Stomach smooth muscle (tissue), 2 donors: ENCODE measurements at regions not wholly inside any gene's neighbourhood (a gene's known extent, or its start where the extent isn't known, plus 50 kb on each side); places are given as distances from the start of the nearest gene placed in this dataset.
A peak's percentile ranks its signal among the peaks of the same experiment; 100 is the strongest.
"Not testable (repeated sequence)": the region's sequence is repeated elsewhere in the genome, so short reads cannot be mapped to it uniquely, and the experiment has no call there.

Experiments used
- H3K27ac ChIP-seq: one replicate; pipeline ENCODE4 v1.7.0; 2013; ENCODE audit warnings: mild to moderate bottlenecking, low read length, inconsistent platforms
- H3K27me3 ChIP-seq, 2 donors: one replicate each; pipeline ENCODE4 v1.7.0; 2013; ENCODE audit warnings: low read length in 2 of 2; ENCODE audit not compliant: insufficient read depth in 2 of 2, control insufficient read depth in 1 of 2
- H3K36me3 ChIP-seq, 2 donors: one replicate each; pipeline ENCODE4 v1.7.0; 2013; ENCODE audit warnings: low read length in 2 of 2; ENCODE audit not compliant: control insufficient read depth in 2 of 2, insufficient read depth in 2 of 2
- H3K4me1 ChIP-seq: one replicate; pipeline ENCODE4 v1.7.0; 2013; ENCODE audit warnings: low read length; ENCODE audit not compliant: control insufficient read depth, insufficient read depth
- H3K4me3 ChIP-seq, 2 donors: one replicate each; pipeline ENCODE4 v1.7.0; 2013; ENCODE audit warnings: low read length in 2 of 2
- H3K9ac ChIP-seq, 2 donors: one replicate each; pipeline ENCODE4 v1.7.0; 2013; ENCODE audit warnings: low read length in 2 of 2, mild to moderate bottlenecking in 1 of 2
- H3K9me3 ChIP-seq, 2 donors: one replicate each; pipeline ENCODE4 v1.7.0; 2013; ENCODE audit warnings: low read length in 2 of 2; ENCODE audit not compliant: control insufficient read depth in 2 of 2
- donor health status: healthy.
- donor health status: Pancreatic carcinoma.

DNA sequence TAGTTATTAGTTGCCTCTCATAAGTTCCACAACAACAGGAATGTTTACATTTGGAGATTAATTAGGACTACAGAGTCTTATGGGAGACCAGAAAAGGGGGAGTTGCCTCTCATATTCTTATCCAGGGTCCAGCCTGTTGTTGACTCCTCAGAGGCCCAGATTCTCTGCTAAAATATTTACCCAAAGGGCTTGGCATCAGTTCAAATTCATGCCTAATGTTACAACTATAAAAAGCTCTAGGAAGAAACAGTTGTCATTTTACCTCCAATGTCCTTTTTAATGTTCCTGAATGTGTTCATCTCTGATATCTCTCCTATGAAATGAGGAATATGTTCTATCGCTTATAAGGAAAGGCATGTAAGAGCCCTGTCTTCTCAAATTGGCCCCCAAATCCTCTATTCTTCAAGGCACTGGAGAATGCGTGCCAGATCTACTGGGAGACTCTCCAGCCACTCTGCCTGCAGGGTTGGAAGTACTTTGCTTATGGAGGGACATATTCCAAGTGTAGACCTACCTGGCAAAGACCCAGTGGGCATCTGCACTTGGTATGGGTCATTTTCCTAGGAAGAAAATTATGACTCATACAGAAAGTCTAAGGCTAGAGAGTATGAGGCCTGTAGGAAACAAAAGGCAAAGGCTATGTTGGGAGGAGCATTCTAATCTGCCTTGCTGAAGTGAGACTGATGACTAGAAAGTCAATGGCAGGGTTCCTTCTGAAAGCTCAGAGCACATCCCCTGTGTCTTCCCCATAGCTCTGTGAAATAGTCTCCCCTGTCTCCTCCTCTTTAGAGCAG is 192.6 kb downstream of the ESM1 start:
- H3K27ac ChIP-seq: peak overlapping the region; percentile 11
- no peak overlapping the region for H3K9ac ChIP-seq
- no peaks in the 10 kb centered on the region for H3K36me3 ChIP-seq
- H3K4me3 ChIP-seq: no peak overlapping the region
- no peaks in the 10 kb centered on the region for H3K9me3 ChIP-seq
- H3K4me1 ChIP-seq: peaks cover 9% of the 10 kb centered on the region
- no peaks in the 10 kb centered on the region for H3K27me3 ChIP-seq

DNA sequence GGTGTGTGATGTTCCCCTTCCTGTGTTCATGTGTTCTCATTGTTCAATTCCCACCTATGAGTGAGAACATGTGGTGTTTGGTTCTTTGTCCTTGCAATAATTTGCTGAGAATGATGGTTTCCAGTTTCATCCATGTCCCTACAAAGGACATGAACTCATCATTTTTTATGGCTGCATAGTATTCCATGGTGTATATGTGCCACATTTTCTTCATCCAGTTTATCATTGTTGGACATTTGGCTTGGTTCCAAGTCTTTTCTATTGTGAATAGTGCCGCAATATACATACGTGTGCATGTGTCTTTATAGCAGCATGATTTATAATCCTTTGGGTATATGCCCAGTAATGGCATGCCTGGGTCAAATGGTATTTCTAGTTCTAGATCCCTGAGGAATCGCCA is 197.5 kb downstream of the ESM1 start:
- H3K4me3 ChIP-seq, H3K9me3 ChIP-seq, H3K36me3 ChIP-seq, H3K9ac ChIP-seq, H3K27ac ChIP-seq, H3K27me3 ChIP-seq: not testable (repeated sequence)
- H3K4me1 ChIP-seq: peaks cover 12% of the 10 kb centered on the region

DNA sequence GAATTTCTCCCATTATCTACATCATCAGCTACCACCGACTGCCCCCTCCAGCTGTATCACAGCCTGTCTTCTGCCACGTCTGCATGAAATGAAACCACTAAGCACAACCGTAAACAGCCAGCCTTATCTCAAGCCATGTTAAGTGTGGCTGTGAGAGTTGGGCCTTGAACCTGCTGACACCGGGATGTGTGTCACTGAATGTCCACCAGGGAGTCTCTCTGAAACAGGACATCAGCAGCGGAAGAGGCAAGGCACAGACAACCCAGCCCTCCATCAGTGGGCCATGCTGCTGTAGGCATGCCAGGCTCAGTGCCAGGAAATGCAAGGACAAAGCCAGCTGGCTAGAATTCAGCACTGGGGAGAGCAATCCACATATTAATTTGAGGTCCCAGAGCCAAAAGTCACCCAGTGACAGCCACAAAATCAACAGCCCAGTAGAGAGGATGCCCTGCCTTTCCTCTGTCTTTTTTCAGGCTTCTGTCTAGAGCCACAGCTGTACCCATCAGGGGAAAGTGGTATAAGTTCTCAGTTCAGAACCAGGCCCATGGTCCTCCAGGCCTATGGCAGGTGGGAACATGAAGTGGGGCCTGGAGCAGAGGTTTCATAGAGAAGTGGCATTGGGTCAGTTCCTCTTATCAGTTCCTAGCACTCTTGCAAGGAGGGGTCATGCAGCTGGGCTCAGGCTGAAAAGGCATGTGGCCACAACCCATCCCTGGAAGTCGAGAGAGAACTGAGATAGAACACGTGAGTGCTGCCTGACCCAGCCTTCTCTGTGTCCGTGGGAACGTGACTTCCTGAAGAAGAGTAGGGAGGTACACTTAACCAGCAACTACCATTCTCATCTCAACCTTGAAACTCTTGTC is 199.4 kb downstream of the ESM1 start:
- H3K36me3 ChIP-seq: no peaks in the 10 kb centered on the region
- H3K9ac ChIP-seq: no peak overlapping the region
- no peak overlapping the region for H3K27ac ChIP-seq
- H3K27me3 ChIP-seq: no peaks in the 10 kb centered on the region
- H3K4me3 ChIP-seq: no peak overlapping the region
- H3K4me1 ChIP-seq: peaks cover 11% of the 10 kb centered on the region
- no peaks in the 10 kb centered on the region for H3K9me3 ChIP-seq

DNA sequence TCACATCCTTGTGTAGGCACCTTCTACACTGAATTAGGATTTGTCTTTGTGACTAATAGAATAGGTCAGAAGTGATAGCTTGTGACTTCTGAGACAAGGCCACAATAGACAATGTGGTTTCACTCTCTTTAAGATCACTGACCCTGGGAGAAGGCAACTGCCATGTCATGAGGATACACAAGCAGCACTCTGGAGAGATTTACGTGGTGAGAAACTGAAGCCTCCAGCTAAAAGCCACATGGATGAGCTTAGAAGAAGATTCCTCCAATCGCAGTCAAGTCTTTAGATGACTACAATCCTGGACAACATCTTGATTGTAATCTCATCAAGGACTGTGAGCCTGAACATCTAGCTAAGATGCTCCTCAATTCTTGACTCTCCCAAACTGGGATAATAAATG is 206.6 kb downstream of the ESM1 start:
- no peak overlapping the region for H3K4me3 ChIP-seq
- H3K36me3 ChIP-seq: no peaks in the 10 kb centered on the region
- no peaks in the 10 kb centered on the region for H3K27me3 ChIP-seq
- no peak overlapping the region for H3K9ac ChIP-seq
- no peak overlapping the region for H3K27ac ChIP-seq
- H3K4me1 ChIP-seq: no peaks in the 10 kb centered on the region
- no peaks in the 10 kb centered on the region for H3K9me3 ChIP-seq

DNA sequence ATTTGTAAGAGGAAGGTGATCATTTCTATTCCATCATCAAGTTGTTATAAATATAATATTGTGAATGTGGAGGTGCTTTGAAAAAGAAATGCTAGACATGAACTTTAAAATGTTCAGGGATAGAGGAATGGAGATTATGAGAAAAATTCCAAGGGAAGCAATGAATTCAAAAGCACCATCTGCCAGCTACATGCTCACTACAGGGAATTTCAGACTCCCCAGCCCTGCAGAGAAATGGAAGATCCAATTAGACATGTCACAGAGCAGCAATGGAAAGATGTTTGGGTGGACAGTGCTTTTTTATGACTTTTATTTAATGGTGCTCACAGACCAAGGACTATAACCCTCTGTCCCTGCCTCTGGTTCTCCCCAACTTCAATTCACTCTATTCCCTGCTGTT is 209.7 kb downstream of the ESM1 start:
- Histone ChIP-seq H3K36me3 (no peaks in the 10 kb centered on the region), H3K27me3 (no peaks in the 10 kb centered on the region), H3K9ac (no peak overlapping the region), H3K4me1 (no peaks in the 10 kb centered on the region), H3K9me3 (no peaks in the 10 kb centered on the region), H3K4me3 (no peak overlapping the region), H3K27ac (no peak overlapping the region)

DNA sequence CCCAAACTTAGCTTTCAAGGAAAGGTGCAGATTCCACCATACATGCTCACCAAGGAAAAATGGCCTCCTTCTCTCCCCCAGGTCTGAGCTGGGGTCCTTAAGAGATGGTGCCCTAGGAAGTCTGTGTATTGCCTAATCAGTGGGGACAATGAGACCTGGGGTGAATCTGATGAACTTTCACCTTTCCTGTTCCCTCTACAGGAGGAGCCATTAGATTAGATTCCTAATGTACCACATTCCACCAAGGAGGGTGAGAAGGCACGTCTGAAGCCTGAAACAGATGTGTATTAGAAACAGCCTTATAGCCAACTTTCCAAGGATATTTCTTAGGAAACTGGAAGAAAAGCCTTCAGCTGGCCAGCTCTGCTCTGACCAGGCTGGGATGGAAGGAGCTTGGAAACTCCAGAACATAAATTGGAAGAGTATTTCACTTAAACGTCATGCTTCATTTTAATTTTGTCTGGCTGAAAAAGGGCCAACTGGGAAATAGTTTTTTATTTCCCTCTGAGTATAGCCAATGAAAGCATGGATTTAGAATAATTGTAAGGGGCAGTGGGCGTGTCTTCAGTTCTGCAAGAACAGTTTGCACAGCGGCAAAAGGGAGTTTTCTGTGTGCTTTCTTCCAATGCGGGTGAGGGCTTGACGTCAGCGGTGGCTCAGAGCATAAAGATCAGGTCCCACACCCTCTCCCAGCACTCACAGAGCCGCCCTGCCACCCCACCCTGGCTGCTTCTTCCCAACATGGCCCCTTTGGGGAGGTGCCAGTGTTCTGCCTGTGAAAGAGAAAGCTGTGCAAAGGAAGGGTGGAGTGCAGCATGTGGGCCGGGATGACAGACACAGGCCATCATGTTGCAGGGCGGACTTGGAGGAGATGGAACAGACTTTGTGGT is 210.9 kb downstream of the ESM1 start:
- H3K9me3 ChIP-seq: no peaks in the 10 kb centered on the region
- H3K27me3 ChIP-seq: no peaks in the 10 kb centered on the region
- H3K27ac ChIP-seq: no peak overlapping the region
- no peak overlapping the region for H3K9ac ChIP-seq
- no peaks in the 10 kb centered on the region for H3K4me1 ChIP-seq
- H3K36me3 ChIP-seq: no peaks in the 10 kb centered on the region
- no peak overlapping the region for H3K4me3 ChIP-seq

DNA sequence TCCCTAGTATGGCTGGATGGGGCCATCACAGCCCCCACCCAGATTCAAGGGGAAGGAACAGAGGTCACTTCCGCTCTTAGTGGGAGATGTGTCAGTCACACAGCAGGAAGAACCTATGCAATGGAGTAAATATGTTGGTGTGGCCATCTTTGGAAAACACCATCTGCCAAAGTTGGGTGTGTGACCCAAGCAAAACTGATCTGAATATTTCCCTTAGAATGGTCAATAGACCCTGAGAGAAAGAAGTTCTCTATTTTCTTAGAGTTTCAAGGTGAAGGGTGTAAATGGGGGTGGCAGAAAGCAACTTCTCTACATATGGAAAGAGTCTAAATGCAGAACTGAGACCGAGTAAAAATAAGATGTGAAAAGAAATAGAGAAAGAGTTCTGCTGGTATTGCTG is 212.7 kb downstream of the ESM1 start:
- no peak overlapping the region for H3K4me3 ChIP-seq
- no peak overlapping the region for H3K9ac ChIP-seq
- no peaks in the 10 kb centered on the region for H3K9me3 ChIP-seq
- no peaks in the 10 kb centered on the region for H3K36me3 ChIP-seq
- H3K27me3 ChIP-seq: no peaks in the 10 kb centered on the region
- no peak overlapping the region for H3K27ac ChIP-seq
- no peaks in the 10 kb centered on the region for H3K4me1 ChIP-seq

DNA sequence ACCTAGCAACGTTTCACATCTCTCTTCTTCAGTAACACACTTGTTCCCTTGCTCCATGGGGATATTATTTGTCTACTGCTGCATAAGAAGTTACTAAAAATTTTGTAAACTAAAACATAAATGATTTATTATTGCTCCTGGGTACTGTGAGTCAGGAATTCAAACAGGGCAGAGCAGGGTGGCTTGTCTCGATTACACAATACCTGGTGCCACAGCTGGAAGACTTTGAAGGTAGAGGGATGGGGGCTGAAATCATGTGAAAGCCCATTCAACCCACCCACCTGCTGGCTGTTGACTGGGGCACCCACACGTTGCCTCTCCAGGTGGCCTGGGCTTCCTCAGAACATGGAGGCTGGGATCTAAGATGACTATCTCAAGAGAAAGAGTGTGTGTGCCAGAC is 213.2 kb downstream of the ESM1 start:
- Histone ChIP-seq H3K4me1 (no peaks in the 10 kb centered on the region), H3K36me3 (no peaks in the 10 kb centered on the region), H3K4me3 (no peak overlapping the region)

DNA sequence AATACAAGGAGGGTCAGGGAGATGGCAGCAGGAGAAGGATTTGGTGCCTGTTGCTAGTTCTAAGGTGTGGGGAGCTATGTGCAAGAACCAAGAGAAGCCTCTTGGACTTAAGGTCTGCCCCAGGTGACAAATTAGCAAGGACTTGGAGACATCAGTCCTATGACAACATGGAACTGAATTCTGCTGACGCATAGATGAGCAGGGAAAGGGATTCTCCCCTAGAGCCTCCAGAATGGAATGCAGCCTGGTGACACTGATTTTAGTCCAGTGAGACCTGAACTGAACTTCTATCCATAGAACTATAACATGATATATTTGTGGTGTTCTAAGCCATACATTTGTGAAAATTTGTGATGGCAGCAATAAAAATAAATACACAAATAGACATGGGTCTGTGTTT is 215.6 kb downstream of the ESM1 start:
- no peaks in the 10 kb centered on the region for H3K4me1 ChIP-seq
- no peak overlapping the region for H3K4me3 ChIP-seq
- no peak overlapping the region for H3K27ac ChIP-seq
- no peaks in the 10 kb centered on the region for H3K27me3 ChIP-seq
- H3K9me3 ChIP-seq: no peaks in the 10 kb centered on the region
- no peak overlapping the region for H3K9ac ChIP-seq
- H3K36me3 ChIP-seq: no peaks in the 10 kb centered on the region

More for the DNA sequence above, 213.2 kb downstream of the ESM1 start:
- Histone ChIP-seq H3K9me3 (no peaks in the 10 kb centered on the region), H3K27me3 (no peaks in the 10 kb centered on the region), H3K9ac (no peak overlapping the region), H3K27ac (no peak overlapping the region)

DNA sequence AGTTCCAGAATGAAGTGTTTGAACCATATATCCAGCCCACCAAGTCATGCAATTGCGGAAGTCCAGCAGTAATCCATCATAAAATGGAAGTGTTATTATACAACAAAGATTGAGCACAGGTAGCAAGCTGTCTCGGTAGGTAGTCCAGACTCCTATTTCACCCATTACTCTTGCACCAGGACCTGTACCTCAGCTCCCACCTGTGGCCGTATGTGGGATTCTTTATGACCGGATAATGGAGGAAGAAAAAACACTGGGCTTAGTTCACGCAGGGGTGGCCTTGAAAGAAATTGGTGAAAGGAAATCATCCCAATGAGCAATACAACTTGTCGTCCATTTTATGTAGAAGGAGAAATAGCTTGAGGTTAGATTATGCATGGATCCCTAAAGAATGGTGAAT is 216.3 kb downstream of the ESM1 start:
- Histone ChIP-seq H3K9ac (no peak overlapping the region), H3K27me3 (no peaks in the 10 kb centered on the region), H3K36me3 (no peaks in the 10 kb centered on the region), H3K4me3 (no peak overlapping the region), H3K9me3 (no peaks in the 10 kb centered on the region), H3K4me1 (no peaks in the 10 kb centered on the region), H3K27ac (no peak overlapping the region)
